ENCODE measurements at regions not wholly inside any gene's neighbourhood (a gene's known extent, or its start where the extent isn't known, plus 50 kb on each side); places are given as distances from the start of the nearest gene placed in this dataset.

- CTCF ChIA-PET = no interaction called here
- no TSS peak for BruUV-seq (replicated peaks)
These were observed 95.8 kb upstream of the CHORDC1 start for GRCh38 chr11:90318651-90319050.

GRCh38 chr11:90310210-90310609, 87.4 kb upstream of the CHORDC1 start:
- Histone ChIP-seq H3K4me1 (ENCODE audit: insufficient read depth, low read length) (no peaks in the 10 kb centered on the region), H3K4me3 (ENCODE audit: low read length) (no peak overlapping the region), H2AFZ (ENCODE audit: low read length) (no peak overlapping the region), H3K9me3 (ENCODE audit: low read length) (no peaks in the 10 kb centered on the region), H3K36me3 (ENCODE audit: low read depth, low read length) (no peaks in the 10 kb centered on the region), H3K79me2 (ENCODE audit: low read length) (no peaks in the 10 kb centered on the region), H4K20me1 (ENCODE audit: low read length) (no peaks in the 10 kb centered on the region), H3K27ac (ENCODE audit: low read length) (no peak overlapping the region), H3K9ac (ENCODE audit: low read length) (no peak overlapping the region), H3K27me3 (ENCODE audit: low read length) (no peaks in the 10 kb centered on the region), H3K4me2 (ENCODE audit: low read length) (no peak overlapping the region), H3K9me2 (replicated peaks; ENCODE audit: low read length) (no peaks in the 10 kb centered on the region), H3F3A (ENCODE audit: low read length, unreplicated experiment) (no peaks in the 10 kb centered on the region)
- intact Hi-C loops (cut with micrococcal nuclease) = no loop called here
- 0 out of 2 replicates have a peak, but pooled peaks have one; percentile 10 for TF ChIP-seq CTCF (conservative IDR thresholded peaks at IDR 0.05; ENCODE audit: low read depth, low read length)
- TF ChIP-seq EZH2phosphoT487 (IDR thresholded peaks at IDR 0.05; ENCODE audit: borderline replicate concordance, low read length) = no peak
- ChIA-PET CTCF (no interaction called here), POLR2A (ENCODE audit: unreplicated experiment) (no interaction called here)
- no TSS peak for BruUV-seq (replicated peaks)
- ATAC-seq = no peak
- DNase-seq = no peak

More at GRCh38 chr11:90318651-90319050, 95.8 kb upstream of the CHORDC1 start:
- Histone ChIP-seq H3K9me2 (replicated peaks; ENCODE audit: low read length) (no peaks in the 10 kb centered on the region), H3F3A (ENCODE audit: low read length, unreplicated experiment) (no peaks in the 10 kb centered on the region), H3K27ac (ENCODE audit: low read length) (no peak overlapping the region), H3K9me3 (ENCODE audit: low read length) (no peaks in the 10 kb centered on the region), H4K20me1 (ENCODE audit: low read length) (no peaks in the 10 kb centered on the region), H3K79me2 (ENCODE audit: low read length) (no peaks in the 10 kb centered on the region), H3K4me2 (ENCODE audit: low read length) (no peak overlapping the region), H2AFZ (ENCODE audit: low read length) (no peak overlapping the region), H3K9ac (ENCODE audit: low read length) (no peak overlapping the region), H3K27me3 (ENCODE audit: low read length) (no peaks in the 10 kb centered on the region), H3K4me3 (ENCODE audit: low read length) (no peak overlapping the region), H3K4me1 (ENCODE audit: insufficient read depth, low read length) (no peaks in the 10 kb centered on the region), H3K36me3 (ENCODE audit: low read depth, low read length) (no peaks in the 10 kb centered on the region)
- TF ChIP-seq CTCF (conservative IDR thresholded peaks at IDR 0.05; ENCODE audit: low read depth, low read length) (no peak), EZH2phosphoT487 (IDR thresholded peaks at IDR 0.05; ENCODE audit: borderline replicate concordance, low read length) (no peak)
- POLR2A ChIA-PET (ENCODE audit: unreplicated experiment) = no interaction called here
- no peak for DNase-seq
- no peak for ATAC-seq
- intact Hi-C loops (cut with micrococcal nuclease) = no loop called here

- Histone ChIP-seq H3K4me1 (ENCODE audit: insufficient read depth, low read length) (no peaks in the 10 kb centered on the region), H3K27me3 (ENCODE audit: low read length) (no peaks in the 10 kb centered on the region), H3K4me3 (ENCODE audit: low read length) (no peak overlapping the region), H3K9me3 (ENCODE audit: low read length) (no peaks in the 10 kb centered on the region), H3K27ac (ENCODE audit: low read length) (no peak overlapping the region), H2AFZ (ENCODE audit: low read length) (no peak overlapping the region), H3K9me2 (replicated peaks; ENCODE audit: low read length) (no peaks in the 10 kb centered on the region), H3K79me2 (ENCODE audit: low read length) (no peaks in the 10 kb centered on the region), H4K20me1 (ENCODE audit: low read length) (no peaks in the 10 kb centered on the region), H3K36me3 (ENCODE audit: low read depth, low read length) (no peaks in the 10 kb centered on the region), H3K9ac (ENCODE audit: low read length) (no peak overlapping the region), H3F3A (ENCODE audit: low read length, unreplicated experiment) (no peaks in the 10 kb centered on the region), H3K4me2 (ENCODE audit: low read length) (no peak overlapping the region)
- ATAC-seq (no peak), DNase-seq (no peak)
- TF ChIP-seq EZH2 (IDR thresholded peaks at IDR 0.05; ENCODE audit: low read length, unreplicated experiment) (no peak), CTCF (conservative IDR thresholded peaks at IDR 0.05; ENCODE audit: low read depth, low read length) (no peak), EZH2phosphoT487 (IDR thresholded peaks at IDR 0.05; ENCODE audit: borderline replicate concordance, low read length) (no peak)
- no TSS peak for BruUV-seq (replicated peaks)
- POLR2A ChIA-PET (ENCODE audit: unreplicated experiment) = no interaction called here
- CTCF ChIA-PET = no interaction called here
- intact Hi-C loops (cut with micrococcal nuclease) = no loop called here
These were observed 86.8 kb upstream of the CHORDC1 start for GRCh38 chr11:90309693-90310092.
